Anterior cingulate cortex (tissue), 58 donors: ENCODE measurements at regions not wholly inside any gene's neighbourhood (a gene's known extent, or its start where the extent isn't known, plus 50 kb on each side); places are given as distances from the start of the nearest gene placed in this dataset.

ENCODE experiments used
- DNase-seq, 58 donors: peaks; one replicate each; lab custom pipeline; 2025; lab: John Stamatoyannopoulos, UW

DNA sequence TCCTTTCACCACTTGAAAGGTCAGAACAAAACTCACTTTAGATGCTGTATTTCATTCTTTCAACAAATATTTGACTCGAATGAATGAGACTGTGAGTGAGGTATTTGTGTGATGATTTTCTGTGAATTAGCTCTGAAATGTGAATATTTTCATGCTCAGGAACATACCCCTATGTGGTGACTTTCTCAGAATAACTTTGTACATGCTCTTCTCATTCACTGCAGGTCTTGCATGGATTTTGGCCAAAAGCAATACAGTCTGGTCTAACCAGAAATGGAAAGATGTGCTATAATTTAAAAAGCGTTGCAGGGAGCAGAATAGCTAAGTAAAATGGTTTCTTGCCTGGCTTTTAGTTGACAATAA, 75.5 kb downstream of the MYCN start:
- DNase-seq = no peak

DNA sequence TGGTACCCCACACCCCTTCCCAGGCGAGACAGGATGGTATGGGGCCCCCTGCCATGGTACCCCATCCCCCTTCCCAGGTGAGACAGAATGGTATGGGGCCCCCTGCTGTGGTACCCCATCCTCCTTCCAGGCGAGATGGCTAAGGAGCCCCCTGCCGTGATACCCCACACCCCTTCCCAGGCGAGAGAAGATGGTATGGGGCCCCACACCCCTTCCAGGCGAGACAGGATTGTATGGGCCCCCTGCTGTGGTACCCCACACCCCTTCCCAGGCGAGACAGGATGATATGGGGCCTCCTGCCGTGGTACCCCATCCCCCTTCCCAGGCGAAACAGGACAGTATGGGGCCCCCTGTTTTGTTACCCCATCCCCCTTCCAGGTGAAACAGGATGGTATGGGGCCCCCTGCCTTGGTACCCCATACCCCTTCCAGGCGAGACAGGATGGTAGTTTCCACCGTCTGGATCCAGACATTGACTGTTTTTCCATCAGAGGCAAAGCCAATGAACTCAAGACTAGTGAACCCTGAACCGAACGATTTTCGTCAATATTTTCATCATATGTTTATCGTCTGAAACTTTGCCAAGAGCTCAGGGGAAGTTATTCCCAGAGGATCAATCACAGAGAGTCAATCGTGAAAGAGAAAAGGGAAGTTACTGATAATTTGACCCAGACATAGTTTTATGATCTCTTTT, 75.0 kb downstream of the MYCN start:
- DNase-seq = no peak

GRCh38 chr2:16014802-16015201, 74.5 kb downstream of the MYCN start:
- DNase-seq = no peak

GRCh38 chr2:16014041-16014787, 73.9 kb downstream of the MYCN start:
- peak in 38 of 58 donors; percentile 8 to 68 (median 42) for DNase-seq

- peak in 2 of 58 donors; percentile 29 to 34 for DNase-seq
Observed at GRCh38 chr2:16013359-16013911, 73.1 kb downstream of the MYCN start.

- DNase-seq = peak in 27 of 58 donors; percentile 5 to 41 (median 21)
Observed at GRCh38 chr2:16012626-16013358, 72.4 kb downstream of the MYCN start.

DNA sequence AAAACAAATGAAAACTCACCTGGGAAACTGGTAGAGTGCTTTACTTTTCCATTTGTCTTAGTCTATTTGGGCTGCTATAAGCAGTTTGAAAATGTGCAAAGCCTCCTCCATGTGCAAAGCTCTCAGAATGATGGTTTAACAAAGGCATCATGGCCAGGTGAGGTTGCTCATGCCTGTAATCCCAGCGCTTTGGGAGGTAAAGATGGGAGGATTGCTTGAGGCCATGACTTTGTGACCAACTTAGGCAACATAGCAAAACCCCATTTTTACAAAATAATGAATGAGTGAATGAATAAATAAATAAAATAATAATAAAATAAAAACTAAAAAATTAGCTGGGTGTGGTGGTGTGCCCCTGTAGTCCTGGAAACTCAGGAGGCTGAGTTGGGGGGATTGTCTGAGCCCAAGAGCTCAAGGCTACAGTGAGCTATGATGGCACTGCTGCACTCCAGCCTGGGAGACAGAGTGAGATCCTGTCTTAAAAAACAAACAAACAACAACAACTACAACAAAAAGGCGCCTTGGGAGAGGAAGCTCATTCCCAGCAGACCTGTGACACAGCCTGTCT, 71.8 kb downstream of the MYCN start:
- DNase-seq = no peak

DNA sequence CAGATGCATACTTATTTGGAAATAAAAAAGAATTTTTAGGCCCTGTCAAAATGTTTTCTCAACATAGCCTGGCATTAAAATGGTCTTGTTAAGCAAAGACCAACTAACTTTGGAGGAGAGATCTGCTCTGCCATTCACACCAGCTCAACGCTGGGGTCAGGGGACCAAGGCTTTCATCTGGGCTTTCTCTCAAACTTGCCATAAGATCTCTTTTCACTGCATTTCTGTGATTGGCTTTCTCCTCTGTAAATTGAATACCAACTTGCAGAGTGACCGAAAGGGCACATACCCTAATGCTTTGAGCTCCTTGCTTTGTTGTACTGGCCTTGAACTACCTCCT, 71.2 kb downstream of the MYCN start:
- no peak for DNase-seq

DNA sequence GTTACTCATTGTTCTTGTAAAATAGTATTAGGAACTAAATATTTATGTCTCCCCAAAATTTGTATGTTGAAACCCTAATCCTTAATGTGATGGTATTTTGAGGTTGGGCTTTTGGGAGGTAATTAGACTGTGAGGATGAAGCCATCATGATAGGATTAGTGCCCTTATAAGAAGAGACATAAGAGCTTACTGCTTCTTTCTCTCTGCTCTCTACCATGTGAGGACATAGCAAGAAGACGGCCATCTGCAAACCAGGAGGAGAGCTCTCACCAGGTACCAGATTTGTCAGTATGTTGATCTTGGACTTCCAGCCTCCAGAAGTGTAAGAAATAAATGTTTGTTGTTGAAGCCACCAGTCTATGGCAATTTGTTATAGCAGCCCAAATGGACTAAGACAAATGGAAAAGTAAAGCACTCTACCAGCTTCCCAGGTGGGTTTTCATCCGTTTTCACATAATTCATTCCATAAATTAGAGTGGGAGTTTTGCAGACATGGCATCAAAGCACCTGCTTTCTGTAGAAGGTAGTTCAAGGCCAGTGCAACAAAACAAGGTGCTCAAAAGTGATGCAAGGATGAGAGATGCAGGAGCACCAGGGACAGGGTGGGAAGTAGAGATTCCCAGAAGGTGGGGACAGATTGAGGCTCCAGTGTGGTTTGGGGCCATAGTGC, 70.7 kb downstream of the MYCN start:
- no peak for DNase-seq

GRCh38 chr2:16010011-16010410, 69.7 kb downstream of the MYCN start:
- no peak for DNase-seq

- no peak for DNase-seq
Observed at GRCh38 chr2:16009560-16009959, 69.2 kb downstream of the MYCN start.

DNA sequence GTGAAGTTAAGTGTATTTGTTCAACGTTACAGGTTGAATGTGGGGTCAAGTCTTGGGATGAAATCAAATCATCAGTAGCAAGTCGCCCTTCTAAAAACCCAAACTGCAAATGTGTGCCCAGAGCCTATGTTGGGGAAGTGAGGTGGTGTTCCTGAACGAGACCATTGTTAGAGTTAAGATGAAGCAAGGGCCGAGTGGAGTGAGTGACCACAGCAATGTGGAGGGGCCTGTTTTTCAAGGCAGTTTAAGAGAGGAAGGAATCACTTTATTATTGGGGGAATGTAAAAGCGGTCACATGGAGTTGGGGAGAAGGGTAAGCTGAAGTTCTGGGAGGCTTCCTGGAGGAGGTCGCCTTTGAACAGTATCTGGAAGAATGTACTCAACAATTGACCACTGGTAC, 68.5 kb downstream of the MYCN start:
- no peak for DNase-seq

DNA sequence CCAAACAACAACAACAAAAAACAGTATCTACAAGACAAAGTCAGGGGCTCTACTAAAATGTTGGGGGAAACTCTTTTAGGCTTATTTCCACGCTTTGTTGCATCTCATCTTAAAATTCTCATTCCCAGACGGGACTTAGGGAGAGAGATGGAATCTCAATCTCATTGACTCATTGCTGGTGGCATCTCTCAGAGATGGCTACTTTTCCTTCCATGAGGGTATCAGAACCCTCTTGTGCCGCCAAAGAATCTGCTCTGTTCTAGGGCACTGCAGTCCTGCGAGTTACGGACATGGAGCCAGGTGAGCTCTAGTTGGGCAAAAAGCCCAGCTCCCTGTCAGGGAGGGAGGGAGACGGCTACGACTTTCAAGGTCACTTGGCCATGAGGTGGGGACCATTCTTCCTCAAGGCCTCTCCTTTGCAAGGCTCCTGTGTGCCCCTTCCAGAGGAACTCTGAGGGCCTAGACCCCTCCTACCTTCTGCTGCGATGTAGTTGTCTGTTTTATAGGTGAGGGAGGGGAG, 68.0 kb downstream of the MYCN start:
- DNase-seq = no peak

- no peak for DNase-seq
Observed at GRCh38 chr2:16007167-16007934, 67.0 kb downstream of the MYCN start.

- DNase-seq = no peak
Observed at GRCh38 chr2:16006537-16007166, 66.3 kb downstream of the MYCN start.

- DNase-seq = peak in 1 of 58 donors; percentile 9
Observed at GRCh38 chr2:16005816-16006536, 65.6 kb downstream of the MYCN start.

DNA sequence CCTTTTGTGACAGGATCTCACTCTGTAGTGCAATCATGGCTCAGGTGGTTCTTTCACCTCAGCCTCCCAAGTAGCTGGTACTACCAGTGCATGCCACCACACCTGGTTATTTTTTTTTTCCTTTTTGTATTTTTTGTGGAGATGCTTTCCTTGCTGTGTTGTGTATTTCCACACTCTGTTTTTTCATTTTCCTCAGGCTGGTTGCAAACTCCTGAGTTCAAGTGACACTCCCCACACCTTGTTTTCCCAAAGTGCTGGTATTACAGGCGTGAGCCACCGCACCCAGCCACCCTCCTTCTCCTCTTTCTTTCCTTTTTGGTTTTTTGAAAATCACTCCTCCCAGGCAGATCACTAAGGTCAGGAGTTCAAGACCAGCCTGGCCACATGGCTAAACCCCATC, 65.0 kb downstream of the MYCN start:
- no peak for DNase-seq

GRCh38 chr2:16003809-16004208, 63.5 kb downstream of the MYCN start:
- DNase-seq = no peak
